Globus pallidus (tissue), 1 donor: ENCODE measurements at regions not wholly inside any gene's neighbourhood (a gene's known extent, or its start where the extent isn't known, plus 50 kb on each side); places are given as distances from the start of the nearest gene placed in this dataset.
"Not testable (repeated sequence)": the region's sequence is repeated elsewhere in the genome, so short reads cannot be mapped to it uniquely, and the experiment has no call there.

ENCODE experiments used
- DNase-seq: peaks from one replicate; pipeline ENCODE4 v3.0.0-alpha.2; 2015; ENCODE audit warnings: low spot score

DNA sequence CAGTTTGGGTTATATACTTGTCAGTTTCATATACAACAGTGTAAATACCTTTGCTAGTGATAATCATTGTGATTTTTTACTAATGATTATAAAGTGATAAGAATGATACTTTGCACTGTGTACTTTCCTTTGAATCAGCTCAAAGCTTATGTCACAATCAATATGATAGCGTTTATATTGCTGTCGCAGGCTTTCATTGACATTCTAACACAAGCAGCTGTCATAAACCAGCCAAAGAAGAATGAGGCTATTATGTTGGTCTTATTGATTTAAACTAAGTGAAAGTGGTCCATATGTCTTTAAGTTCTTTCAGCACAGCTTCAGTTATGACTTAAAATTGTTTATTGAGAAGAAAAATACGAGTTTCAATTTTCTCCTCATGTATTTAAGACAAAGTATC, 272.7 kb upstream of the RGMB start:
- DNase-seq = no peak

DNA sequence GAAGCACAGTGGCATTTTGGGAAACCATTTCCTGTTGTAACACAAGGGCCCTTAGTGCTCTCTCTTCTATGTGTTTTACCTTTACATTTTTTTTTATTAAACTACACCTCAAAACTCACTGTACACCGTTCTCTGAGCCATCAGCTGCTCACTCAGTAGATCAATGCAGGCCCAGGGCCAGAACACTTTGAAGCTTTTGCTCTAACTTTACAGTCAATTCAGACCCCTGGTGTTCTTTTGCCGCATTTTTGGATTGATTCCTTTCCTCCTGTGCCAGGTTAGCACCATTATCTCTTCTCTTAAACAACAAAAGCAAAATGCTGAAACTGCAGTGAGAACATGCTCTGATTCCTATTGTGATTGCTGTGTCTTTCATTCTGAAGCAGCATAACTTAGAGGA, 269.8 kb upstream of the RGMB start:
- no peak for DNase-seq

DNA sequence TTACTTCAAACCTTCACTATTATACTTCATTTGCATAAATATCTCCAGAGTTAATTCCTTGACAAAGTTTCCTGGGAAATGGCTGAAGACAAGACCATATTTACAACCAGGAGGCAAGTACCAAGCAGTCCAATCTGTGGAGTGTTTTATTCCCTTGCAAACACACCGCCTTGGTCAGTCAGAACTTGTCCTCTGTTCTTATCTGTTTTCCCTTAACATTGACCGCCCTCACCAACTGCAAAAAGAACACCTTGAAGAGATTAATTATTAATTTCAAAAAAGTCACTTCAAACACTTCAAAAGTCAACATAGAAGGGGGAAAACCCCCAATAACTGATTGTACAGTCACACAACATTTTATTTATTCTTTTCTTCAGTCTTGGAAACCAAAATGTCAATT, 269.0 kb upstream of the RGMB start:
- DNase-seq = no peak

DNA sequence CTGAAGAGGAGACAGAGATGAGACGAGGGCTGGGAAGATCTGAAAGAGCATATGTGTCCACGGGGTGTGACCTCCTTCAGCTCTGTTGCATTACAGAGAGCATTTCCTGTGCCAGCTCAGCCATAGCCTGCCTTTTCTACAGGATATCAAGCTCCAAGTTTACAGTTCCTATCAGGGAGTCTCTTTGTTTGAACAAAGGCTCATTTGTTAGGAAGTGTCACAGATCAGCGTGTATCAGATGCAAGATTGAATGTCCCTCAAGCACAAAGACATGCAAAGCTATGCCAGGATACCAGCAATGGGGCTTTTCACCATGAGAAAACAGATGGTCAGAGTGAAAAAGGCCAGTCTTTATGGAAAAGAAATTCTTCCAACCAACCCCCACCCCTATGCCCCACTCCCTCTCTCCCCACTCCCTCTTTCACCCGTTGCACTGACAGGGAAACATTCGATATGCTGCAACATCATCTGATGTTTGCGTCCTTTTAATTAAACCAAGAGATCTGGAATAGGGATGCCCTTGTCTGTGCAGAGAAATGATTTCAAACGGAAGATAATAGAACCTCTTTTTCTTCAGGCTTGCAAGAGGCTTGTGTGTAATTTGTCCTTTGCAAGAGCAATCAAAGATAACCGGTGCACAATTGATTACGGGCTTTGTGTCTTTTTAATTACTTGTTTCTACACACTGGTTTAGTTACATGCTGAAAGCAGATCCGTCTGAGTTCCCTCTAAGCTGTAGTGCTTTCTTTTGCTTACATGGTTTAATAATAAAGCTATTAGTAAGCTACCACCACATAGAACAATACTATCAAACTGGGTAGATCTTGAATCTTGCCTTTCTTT, 263.1 kb upstream of the RGMB start:
- DNase-seq = peak; percentile 77

DNA sequence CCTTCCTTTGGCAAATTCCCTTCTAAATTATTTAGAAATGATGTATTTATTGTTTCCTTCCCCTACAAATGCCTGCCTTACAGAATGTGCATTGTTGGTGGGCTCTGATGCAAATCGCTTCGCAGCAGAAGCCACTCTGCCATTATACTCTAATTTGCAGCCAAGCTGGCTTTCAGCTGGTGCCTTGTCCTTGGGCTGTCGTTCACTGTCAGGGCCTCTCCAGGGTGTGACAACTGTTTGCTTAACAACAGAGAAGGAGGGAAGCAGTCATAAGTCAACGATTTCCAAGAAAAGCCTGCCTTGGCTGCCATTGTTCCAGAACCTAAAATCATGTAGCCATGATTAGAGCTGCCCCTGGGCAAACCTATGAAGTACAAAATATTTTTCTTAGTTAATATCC, 260.1 kb upstream of the RGMB start:
- DNase-seq = no peak

DNA sequence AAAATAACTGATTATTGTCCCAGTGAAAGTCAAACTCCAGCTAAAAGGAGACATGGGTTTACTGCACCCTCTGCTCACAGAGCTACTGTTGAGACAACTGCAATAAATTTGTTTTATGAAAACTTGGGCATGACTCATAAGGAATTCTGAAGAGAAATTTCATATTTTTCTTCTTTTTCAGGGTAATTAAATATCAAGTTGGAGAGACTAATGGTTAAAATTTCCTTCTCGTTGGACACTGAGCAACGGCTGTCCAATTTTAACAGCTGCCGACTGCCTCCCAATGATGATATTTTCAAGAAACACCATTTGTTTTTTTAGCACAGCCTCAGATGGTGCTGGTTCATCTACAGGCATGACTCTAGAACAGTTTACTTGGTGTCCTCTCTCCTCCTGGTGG, 259.2 kb upstream of the RGMB start:
- no peak for DNase-seq

DNA sequence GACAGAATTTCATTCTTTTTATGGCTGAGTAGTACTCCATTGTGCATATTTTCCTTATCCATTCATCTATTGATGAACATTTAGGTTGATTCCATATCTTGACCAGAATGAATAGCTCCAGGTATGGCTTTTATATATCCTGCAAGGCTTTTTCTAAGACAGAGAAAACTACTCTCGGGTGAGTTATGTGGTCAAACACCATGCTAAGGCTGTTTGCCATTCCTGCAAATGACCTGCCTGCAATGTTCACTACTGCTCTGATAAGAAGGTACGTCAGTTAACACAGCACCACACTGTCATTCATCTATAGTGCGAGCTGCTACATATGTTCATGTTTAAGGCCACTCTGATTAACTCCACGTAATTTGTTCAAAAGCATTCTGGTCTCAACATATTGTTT, 256.8 kb upstream of the RGMB start:
- DNase-seq = no peak

DNA sequence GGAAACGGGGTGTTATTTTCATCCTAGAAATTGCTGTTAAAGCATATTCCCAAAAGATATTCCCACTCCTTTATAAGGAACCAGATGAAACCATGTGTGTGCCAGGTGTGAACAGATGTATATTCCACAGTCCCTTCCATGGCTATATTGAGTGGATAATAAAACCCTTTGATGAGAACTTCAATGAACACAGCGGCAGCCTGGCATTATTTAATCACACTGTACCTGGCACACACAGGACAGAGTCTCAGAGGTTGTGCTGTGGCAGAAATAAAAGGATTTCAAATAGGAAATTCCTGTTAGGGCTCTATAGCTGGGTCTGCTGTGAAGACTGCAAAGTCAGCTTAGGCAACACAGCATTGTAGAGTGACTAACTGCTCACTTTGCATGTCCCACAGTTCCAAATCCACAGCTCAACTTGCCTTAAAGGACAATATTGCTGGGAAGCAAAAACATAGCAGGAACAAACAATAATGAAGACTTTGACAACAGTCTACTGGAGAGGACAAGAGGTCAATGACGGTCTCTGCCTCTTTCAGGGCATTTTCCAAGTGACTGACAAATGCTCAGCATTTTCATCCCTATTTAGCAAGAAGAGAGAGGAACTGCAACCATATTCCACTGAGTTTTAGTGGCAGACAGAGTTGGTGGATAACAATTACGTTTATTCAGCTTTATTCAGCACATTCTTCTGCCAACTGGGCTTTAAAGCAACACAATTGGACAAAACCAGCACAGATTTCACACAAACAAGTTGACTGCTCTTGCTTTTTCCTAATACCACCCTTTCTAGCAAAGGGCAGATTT, 255.7 kb upstream of the RGMB start:
- peak; percentile 53 for DNase-seq

DNA sequence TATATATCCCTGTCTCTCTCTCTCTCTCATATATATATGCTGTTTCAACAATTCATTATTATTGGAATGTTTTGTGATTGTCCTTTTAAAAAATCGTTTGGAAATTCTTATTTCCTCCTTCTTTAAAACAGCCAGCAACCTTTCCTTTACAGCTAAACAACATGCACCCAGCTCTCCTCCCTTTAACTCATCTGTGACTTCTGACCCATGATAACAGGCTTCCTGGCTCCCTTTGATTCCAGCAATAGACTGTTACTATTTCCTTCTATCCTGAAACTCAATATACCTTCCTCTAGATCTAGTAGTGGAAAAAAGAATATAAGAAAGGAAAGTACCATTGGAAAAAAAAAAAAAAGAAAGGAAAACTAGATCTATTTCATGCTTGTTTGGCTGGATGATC, 254.7 kb upstream of the RGMB start:
- DNase-seq = no peak

DNA sequence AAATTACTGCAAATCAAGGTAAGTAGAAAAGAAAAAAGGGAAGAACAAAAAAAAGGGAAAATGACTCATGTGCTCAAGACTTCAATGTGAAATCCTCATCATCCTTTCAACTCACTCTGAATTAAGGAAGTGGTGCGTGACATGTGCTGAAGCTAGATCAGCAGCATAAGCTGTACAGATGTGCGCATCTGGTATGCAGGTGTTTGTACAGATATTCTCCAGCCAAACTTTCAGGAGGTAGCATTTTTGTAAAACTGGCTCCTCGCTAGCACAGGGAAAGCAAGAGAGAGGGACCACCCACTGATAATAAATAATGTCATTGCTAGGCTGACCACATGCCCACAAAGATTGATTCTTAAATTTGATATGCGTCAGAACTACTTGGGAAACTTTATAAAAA, 253.9 kb upstream of the RGMB start:
- no peak for DNase-seq

DNA sequence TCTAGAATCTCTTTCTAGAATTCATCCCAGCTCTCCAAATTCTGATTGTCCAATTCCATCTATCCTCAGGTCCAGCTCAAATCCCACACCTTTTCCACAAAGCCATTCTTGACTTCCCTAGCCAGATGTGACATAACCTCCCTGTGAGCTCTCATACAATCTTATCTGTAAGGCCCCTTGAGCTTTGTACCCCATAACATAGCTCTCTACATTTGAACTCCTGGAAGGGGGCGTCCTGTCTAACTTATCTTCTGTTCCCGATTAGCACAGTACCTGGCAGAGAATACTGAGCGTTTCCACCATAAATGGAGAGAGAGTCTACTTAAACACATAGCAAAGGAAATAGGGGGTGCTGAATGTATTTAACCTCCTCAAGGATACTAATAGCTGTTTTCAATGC, 251.6 kb upstream of the RGMB start:
- no peak for DNase-seq

DNA sequence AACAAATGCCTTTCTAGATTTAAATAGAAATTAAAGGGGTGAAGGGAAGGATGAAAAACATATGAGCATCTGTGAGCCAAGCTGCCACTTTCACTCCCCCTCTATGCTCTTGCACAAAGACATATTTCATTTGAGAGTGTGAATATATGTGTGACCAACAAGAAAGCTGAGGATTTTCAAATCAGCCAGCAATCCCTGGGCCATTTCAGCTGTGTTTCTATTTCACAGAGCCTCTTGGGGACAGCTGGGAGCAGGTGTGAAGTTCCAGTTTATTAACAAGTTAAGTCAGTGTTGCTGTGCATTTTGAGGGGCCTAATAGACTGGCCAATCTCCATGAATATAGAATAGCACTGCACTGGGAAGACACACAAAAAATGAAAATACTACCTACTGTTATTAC, 248.7 kb upstream of the RGMB start:
- DNase-seq = no peak

DNA sequence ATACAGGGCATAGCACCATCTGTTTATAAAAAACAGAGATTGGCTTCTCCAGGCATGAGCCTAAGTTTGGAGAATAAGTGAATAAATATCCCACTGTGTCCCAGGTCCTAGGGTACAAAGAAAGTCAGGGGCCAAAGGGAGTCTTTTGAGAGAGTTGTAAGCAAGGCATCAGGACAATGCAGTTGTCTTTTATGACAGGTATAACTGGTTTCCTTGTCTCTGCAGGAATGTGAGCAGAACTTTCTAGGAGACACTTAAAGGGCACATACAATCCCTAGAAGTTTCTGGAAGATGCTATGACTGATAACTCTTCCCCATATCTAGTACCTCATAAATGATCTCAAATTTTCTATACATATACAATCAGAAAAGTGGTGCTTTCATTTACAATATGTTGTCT, 245.6 kb upstream of the RGMB start:
- DNase-seq = no peak

DNA sequence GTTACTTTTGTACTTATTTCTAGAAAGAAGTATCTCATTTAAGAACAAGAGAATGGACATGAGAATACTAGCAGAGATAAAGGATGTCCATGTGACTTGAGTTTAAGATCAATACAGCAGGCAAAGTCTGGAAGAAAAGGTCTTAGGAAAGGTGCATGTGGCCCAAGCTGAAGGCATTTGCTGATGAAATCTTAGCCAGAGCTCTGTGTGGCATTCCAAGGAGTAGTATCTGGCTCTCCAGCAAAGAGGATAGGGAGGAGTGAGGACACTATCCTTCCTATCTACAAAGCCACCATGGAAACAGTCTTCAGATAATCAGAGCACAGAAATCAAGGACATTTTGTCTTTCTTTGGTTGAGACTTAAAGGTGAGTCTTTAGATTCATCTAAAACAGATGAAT, 244.1 kb upstream of the RGMB start:
- DNase-seq = no peak

DNA sequence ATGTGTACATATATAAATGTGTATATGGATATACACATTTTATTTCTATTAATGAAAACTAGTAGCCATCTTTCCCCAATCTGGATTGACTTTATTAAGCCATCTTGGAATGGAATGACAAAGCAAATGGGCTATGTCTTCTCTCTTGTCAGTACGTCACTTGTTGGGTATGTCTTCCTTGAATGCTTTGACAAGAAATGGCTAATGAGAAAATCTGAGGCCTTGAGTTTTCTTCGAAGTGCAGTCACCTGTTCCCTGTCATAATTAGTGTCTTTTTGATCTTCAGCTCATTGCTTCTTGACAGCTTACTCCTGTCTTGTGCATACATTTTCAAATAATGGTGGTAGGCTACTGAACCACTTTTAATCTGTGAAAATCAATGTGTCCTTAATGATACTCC, 243.2 kb upstream of the RGMB start:
- no peak for DNase-seq

DNA sequence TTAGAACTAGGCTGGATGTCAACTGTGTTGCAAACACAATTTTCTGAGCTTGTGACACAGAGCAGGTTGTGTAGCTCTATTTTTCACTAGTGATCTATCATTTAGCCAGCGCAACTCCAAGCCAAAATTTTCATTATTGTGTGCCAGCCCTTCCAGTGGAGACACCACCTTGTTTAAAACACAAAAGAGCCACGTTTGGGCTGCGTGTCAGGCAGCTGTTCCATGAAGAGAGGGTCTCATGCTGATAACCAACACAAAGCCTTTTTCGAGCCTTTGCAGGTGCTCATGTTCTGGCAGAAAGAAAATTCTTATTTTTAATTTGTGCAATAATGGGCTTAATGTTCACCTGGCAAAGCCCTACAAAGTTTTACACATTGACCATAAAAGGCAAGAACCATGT, 237.6 kb upstream of the RGMB start:
- DNase-seq = no peak

DNA sequence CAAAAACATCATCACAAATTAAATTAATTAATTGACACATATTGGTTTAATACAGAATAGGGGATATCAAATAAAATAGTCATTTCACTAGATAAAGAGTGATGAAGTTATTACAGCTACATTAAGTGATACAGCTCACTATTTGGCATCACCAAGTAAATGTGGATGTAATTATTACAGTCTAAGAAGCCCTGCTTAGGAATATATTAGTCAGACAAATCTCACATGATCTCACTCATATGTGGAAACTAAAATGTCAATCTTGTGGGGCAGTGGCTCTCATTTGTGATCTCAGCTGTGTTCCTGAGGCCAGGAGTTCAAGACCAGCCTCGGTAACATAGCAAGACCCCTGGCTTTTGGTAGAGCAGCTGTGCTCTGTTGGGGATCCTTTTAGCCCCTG, 233.4 kb upstream of the RGMB start:
- DNase-seq = no peak

DNA sequence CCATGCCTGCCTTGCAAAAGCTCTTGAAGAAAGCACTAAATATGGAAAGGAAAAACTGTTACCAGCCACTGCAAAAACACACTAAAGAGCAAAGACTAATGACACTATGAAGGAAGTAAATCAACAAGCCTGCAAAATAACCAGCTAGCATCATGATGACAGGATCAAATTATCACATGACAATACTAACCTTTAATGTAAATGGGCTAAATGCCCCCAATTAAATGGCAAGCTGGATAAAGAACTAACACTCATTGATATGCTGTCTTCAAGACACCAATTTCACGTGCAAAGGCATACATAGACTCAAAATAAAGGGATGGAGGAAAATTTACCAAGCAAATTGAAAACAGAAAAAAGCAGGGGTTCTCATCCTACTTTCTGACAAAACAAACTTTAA, 231.8 kb upstream of the RGMB start:
- no peak for DNase-seq

DNA sequence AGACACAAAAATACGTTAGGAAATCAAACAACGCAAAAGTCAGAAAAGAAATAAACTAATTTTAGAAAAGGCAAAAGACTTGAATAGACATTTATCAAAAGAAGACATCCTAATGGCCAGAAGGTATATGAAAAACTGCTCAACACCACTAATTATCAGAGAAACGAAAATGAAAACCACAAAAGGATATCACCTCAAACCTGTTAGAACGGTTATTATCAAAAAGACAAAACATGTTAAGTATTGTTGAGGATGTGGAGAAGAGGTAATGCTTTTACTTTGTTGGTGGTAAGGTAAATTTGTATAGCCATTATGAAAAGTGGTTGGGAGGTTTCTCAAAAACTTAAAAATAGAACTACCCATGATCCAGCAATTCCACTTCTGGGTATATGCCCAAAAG, 230.0 kb upstream of the RGMB start:
- no peak for DNase-seq

DNA sequence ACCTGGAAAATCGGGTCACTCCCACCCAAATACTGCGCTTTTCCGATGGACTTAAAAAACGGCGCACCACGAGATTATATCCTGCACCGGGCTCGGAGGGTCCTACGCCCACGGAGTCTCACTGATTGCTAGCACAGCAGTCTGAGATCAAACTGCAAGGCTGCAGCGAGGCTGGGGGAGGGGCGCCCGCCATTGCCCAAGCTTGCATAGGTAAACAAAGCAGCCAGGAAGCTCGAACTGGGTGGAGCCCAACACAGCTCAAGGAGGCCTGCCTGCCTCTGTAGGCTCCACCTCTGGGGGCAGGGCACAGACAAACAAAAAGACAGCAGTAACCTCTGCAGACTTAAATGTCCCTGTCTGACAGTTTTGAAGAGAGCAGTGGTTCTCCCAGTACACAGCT, 226.5 kb upstream of the RGMB start:
- DNase-seq = not testable (repeated sequence)

DNA sequence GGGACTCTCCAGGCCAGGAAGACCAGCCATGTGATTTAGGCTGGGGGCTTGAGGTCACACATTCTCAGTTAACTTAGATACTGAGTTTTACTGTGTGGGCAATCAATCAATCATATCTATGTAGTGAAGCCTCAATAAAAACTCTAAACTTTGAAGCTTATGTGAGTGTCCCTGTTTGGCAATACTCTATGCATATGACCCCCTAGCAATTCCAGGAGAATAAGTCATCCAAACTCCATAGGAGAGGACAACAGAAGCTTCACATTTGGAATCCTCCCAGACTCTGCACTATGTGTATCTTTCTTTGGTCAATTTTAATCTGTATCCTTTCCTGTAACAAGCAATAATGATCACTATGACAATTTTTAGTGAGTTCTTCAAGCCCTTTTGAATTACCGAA, 216.8 kb upstream of the RGMB start:
- no peak for DNase-seq

DNA sequence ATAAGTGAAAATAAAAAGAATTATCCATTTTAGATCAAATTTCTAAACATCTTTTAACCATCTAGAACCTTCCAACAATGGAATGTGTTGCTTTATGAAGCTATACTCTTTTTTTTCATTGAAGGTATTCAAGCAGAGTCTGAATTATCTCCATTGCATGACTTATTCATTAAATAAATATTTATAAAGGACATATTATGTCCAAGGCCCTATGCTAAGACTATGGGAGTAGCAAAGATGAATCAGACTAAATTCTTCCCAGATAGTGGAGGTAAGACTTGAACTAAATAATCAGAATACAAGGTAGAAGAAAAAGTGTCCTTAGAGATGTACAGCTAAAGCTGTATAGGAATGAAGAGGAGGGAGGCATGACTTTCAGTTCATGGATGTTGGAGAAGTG, 215.5 kb upstream of the RGMB start:
- no peak for DNase-seq

DNA sequence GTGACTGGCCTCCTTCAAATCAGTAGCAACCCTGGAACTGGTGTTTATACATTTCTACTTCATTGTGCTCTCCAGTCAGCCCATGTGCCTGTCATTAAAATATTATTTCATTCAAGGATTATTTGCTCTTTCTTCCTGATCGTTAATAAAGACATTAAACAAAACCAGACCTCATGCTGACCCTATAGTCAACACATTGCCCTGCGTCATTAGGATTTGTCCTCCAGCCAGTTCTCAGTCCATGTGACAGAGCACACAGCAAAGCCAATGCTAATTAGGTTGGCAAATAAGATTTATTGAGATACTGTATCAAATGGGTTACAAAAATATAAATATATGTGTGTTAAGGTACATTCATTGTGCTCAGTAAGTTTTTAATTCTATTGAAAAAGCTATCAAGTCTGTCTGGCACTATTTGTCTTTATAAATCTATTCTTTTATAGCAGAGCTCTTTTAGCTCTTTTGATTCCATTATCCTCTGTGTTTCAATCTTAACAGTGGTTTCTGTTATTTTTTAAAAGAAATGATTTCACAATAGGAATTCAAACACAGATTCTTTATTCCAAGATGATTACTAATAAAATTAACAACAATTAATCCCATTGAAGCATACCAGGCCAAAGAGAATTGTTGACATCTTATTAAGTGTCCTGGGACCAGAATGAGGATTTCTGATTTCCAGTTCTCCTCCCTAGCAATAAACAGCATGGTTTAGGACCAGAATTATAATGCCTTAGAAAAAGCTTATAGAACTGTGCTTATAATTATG, 209.4 kb upstream of the RGMB start:
- no peak for DNase-seq
